ENCODE measurements at regions not wholly inside any gene's neighbourhood (a gene's known extent, or its start where the extent isn't known, plus 50 kb on each side); places are given as distances from the start of the nearest gene placed in this dataset.

- Histone ChIP-seq H3K9me1 (replicated peaks; ENCODE audit: control insufficient read depth, extremely low read depth, insufficient read depth, low read length) (no peaks in the 10 kb centered on the region), H4K20me1 (replicated peaks; ENCODE audit: control insufficient read depth, extremely low read depth, insufficient read depth, low read length) (no peaks in the 10 kb centered on the region), H3K27ac (ENCODE audit: insufficient read depth, low read depth, low read length) (no peak overlapping the region), H3K4me1 (ENCODE audit: control insufficient read depth, extremely low read depth, insufficient read depth, low read length) (no peaks in the 10 kb centered on the region), H3K9ac (replicated peaks; ENCODE audit: extremely low read depth, insufficient read depth, low read length) (no peak overlapping the region), H3K4me3 (replicated peaks in 1 of 3; ENCODE audit: insufficient read depth in 1 of 3, low read depth in 1 of 3, low read length in 3 of 3) (no peak overlapping the region), H2AFZ (ENCODE audit: low read depth, low read length) (no peak overlapping the region), H3K4me2 (ENCODE audit: insufficient read depth, low read length) (no peak overlapping the region), H3K9me3 (replicated peaks; ENCODE audit: control insufficient read depth, insufficient read depth, low read length) (no peaks in the 10 kb centered on the region), H3K36me3 (ENCODE audit: control insufficient read depth in 2 of 2, extremely low read depth in 1 of 2, insufficient read depth in 2 of 2, low read length in 2 of 2) (no peaks in the 10 kb centered on the region), H3K27me3 (ENCODE audit: control insufficient read depth in 2 of 2, insufficient read depth in 2 of 2, low read length in 2 of 2) (no peaks in the 10 kb centered on the region), H3K79me2 (ENCODE audit: control insufficient read depth, insufficient read depth, low read length) (no peaks in the 10 kb centered on the region)
- dilution Hi-C loops (cut with MboI; ENCODE audit: extremely low pct_ligation_motif_present, low sequenced_read_pairs), result no loop called here
- POLR2A ChIA-PET, result no interaction called here
- intact Hi-C loops (cut with micrococcal nuclease), result loop anchor here (10.0 kb wide), 1 partner anchor 1107 kb away; no protein-coding TSS in a partner anchor
- TF ChIP-seq POLR2AphosphoS5 (IDR thresholded peaks at IDR 0.05; ENCODE audit: insufficient read depth, low read depth, low read length), result no peak
- DNase-seq (ENCODE audit: low read depth, low spot score) (no peak), FAIRE-seq (no peak)
- CTCF ChIA-PET, result interaction anchor here (1.1 kb wide), 1 partner anchor 659 kb away, joined by 3 read pairs; no protein-coding TSS in a partner anchor
- BruUV-seq (replicated peaks), result no TSS peak
Measured at GRCh38 chr5:164671640-164672039, 1166.2 kb downstream of the MAT2B start.

GRCh38 chr5:164672205-164672604 lies 1166.8 kb downstream of the MAT2B start:
- Histone ChIP-seq H4K20me1 (replicated peaks; ENCODE audit: control insufficient read depth, extremely low read depth, insufficient read depth, low read length) (no peaks in the 10 kb centered on the region), H3K4me1 (ENCODE audit: control insufficient read depth, extremely low read depth, insufficient read depth, low read length) (no peaks in the 10 kb centered on the region), H3K27me3 (ENCODE audit: control insufficient read depth in 2 of 2, insufficient read depth in 2 of 2, low read length in 2 of 2) (no peaks in the 10 kb centered on the region), H3K4me2 (ENCODE audit: insufficient read depth, low read length) (no peak overlapping the region), H3K27ac (ENCODE audit: insufficient read depth, low read depth, low read length) (no peak overlapping the region), H3K4me3 (replicated peaks in 1 of 3; ENCODE audit: insufficient read depth in 1 of 3, low read depth in 1 of 3, low read length in 3 of 3) (no peak overlapping the region), H3K36me3 (ENCODE audit: control insufficient read depth in 2 of 2, extremely low read depth in 1 of 2, insufficient read depth in 2 of 2, low read length in 2 of 2) (no peaks in the 10 kb centered on the region), H2AFZ (ENCODE audit: low read depth, low read length) (no peak overlapping the region), H3K79me2 (ENCODE audit: control insufficient read depth, insufficient read depth, low read length) (no peaks in the 10 kb centered on the region), H3K9me3 (replicated peaks; ENCODE audit: control insufficient read depth, insufficient read depth, low read length) (no peaks in the 10 kb centered on the region), H3K9ac (replicated peaks; ENCODE audit: extremely low read depth, insufficient read depth, low read length) (no peak overlapping the region), H3K9me1 (replicated peaks; ENCODE audit: control insufficient read depth, extremely low read depth, insufficient read depth, low read length) (no peaks in the 10 kb centered on the region)
- no TSS peak for BruUV-seq (replicated peaks)
- CTCF ChIA-PET, result interaction anchor here (1.1 kb wide), 1 partner anchor 659 kb away, joined by 3 read pairs; no protein-coding TSS in a partner anchor
- intact Hi-C loops (cut with micrococcal nuclease) (loop anchor here (10.0 kb wide), 1 partner anchor 1107 kb away; no protein-coding TSS in a partner anchor), dilution Hi-C loops (cut with MboI; ENCODE audit: extremely low pct_ligation_motif_present, low sequenced_read_pairs) (no loop called here)
- POLR2A ChIA-PET, result no interaction called here
- TF ChIP-seq EZH2 (IDR thresholded peaks at IDR 0.05; ENCODE audit: borderline replicate concordance, low read depth, low read length, severe bottlenecking) (no peak), CTCF (IDR thresholded peaks at IDR 0.05; ENCODE audit: extremely low read depth in 1 of 2, insufficient read depth in 1 of 2, low read depth in 1 of 2, low read length in 2 of 2) (no peak), FOS (IDR thresholded peaks at IDR 0.05; ENCODE audit: borderline replicate concordance, insufficient read depth, low read length) (no peak), JUN (IDR thresholded peaks at IDR 0.05; ENCODE audit: borderline replicate concordance, insufficient read depth, insufficient read length, low read depth) (no peak), POLR2A (IDR thresholded peaks at IDR 0.05; ENCODE audit: low read depth, low read length) (no peak), GATA2 (IDR thresholded peaks at IDR 0.05; ENCODE audit: insufficient read depth, insufficient read length, low read depth, low read length) (no peak), MYC (IDR thresholded peaks at IDR 0.05; ENCODE audit: low read depth, low read length) (no peak), MAX (IDR thresholded peaks at IDR 0.05; ENCODE audit: insufficient read depth, insufficient read length) (no peak), POLR2AphosphoS5 (IDR thresholded peaks at IDR 0.05; ENCODE audit: insufficient read depth, low read depth, low read length) (no peak)
- no peak for FAIRE-seq
- DNase-seq (ENCODE audit: low read depth, low spot score), result no peak

Data from endothelial cell of umbilical vein (primary cell).